Tibial nerve (tissue), 4 donors: ENCODE measurements at regions not wholly inside any gene's neighbourhood (a gene's known extent, or its start where the extent isn't known, plus 50 kb on each side); places are given as distances from the start of the nearest gene placed in this dataset.

Experiments used
- DNase-seq, 2 donors: peaks; one replicate each; pipeline ENCODE4 v3.0.0-alpha.2; 2019; ENCODE audit warnings: low spot score in 2 of 2
- H3K27ac ChIP-seq, 4 donors: fragments of 200-600 bp; sonication (generic) in 3 of 4; one replicate each; pipeline ENCODE4 v1.5.1; 2017 to 2019; ENCODE audit warnings: mild to moderate bottlenecking in 1 of 4
- H3K27me3 ChIP-seq, 2 donors: fragments of 200-600 bp; sonication (generic) in 1 of 2; one replicate each; pipeline versions ENCODE4 v1.5.1 to v1.6.0; 2017 to 2019
- H3K36me3 ChIP-seq, 3 donors: fragments of 200-600 bp; sonication (generic); one replicate each; pipeline ENCODE4 v1.5.1; 2018 to 2019
- H3K4me1 ChIP-seq, 4 donors: fragments of 200-600 bp; sonication (generic) in 3 of 4; one replicate each; pipeline ENCODE4 v1.5.1; 2017 to 2019
- H3K4me3 ChIP-seq, 4 donors: fragments of 200-600 bp; sonication (generic) in 3 of 4; one replicate each; pipeline ENCODE4 v1.5.1; 2017 to 2019; ENCODE audit warnings: mild to moderate bottlenecking in 1 of 4, moderate library complexity in 1 of 4
- H3K9me3 ChIP-seq, 4 donors: fragments of 200-600 bp; sonication (generic) in 3 of 4; one replicate each; pipeline ENCODE4 v1.5.1; 2017 to 2019
- EP300 ChIP-seq, 2 donors: sonication (generic); formaldehyde crosslinking; IDR thresholded peaks; one replicate each; pipeline ENCODE4 v1.6.1; 2017; ENCODE audit warnings: antibody characterized with exemption in 2 of 2, mild to moderate bottlenecking in 1 of 2
- POLR2A ChIP-seq, 2 donors: fragments of 450-650 bp; IDR thresholded peaks; one replicate each; pipeline ENCODE4 v1.6.1; 2017; ENCODE audit warnings: antibody characterized with exemption in 2 of 2, mild to moderate bottlenecking in 2 of 2, moderate library complexity in 2 of 2
- WGBS, 2 donors: methylation state at CpG; one replicate each; pipeline ENCODE4 v1.1.5; 2018; 5-methylcytosine and 5-hydroxymethylcytosine counted together
- TF ChIP-seq, protein P1 (sequence below), 5 experiments: fragments of 200-600 bp in 3 of 5; fragments of 450-650 bp in 2 of 5; sonication (generic) in 3 of 5; IDR thresholded peaks; one replicate each; pipeline ENCODE4 v1.5.1; 2016 to 2019; ENCODE audit warnings: antibody characterized with exemption in 5 of 5, mild to moderate bottlenecking in 3 of 5, moderate library complexity in 2 of 5

DNA sequence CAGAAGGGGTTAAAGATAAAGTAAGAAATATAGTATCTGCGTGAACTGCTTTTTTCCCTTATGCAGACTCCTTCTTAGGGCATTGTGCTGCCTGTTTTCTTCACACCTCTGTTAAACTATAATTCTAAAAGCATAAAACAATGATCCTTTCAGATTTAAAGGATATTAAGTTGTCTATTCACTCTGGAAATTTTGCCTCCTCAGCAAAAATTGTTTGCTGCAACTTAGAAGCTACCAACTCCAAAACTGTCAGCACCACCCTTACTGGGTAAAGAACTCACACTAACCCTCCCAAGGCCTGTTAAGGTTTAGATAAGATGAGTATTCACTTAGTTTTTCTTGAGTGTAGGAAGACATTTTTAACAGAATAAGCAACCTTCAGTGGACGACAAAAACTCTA is 259.5 kb downstream of the KDM5D start:
- Histone ChIP-seq H3K36me3 (no peaks in the 10 kb centered on the region), H3K27ac (no peak overlapping the region), H3K9me3 (no peaks in the 10 kb centered on the region), H3K27me3 (no peaks in the 10 kb centered on the region), H3K4me3 (no peak overlapping the region), H3K4me1 (no peaks in the 10 kb centered on the region)
- no peak for DNase-seq
- TF ChIP-seq EP300 (IDR thresholded peaks at IDR 0.05) (no peak), POLR2A (IDR thresholded peaks at IDR 0.05) (no peak)
- TF ChIP-seq, protein P1, sequence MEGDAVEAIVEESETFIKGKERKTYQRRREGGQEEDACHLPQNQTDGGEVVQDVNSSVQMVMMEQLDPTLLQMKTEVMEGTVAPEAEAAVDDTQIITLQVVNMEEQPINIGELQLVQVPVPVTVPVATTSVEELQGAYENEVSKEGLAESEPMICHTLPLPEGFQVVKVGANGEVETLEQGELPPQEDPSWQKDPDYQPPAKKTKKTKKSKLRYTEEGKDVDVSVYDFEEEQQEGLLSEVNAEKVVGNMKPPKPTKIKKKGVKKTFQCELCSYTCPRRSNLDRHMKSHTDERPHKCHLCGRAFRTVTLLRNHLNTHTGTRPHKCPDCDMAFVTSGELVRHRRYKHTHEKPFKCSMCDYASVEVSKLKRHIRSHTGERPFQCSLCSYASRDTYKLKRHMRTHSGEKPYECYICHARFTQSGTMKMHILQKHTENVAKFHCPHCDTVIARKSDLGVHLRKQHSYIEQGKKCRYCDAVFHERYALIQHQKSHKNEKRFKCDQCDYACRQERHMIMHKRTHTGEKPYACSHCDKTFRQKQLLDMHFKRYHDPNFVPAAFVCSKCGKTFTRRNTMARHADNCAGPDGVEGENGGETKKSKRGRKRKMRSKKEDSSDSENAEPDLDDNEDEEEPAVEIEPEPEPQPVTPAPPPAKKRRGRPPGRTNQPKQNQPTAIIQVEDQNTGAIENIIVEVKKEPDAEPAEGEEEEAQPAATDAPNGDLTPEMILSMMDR (IDR thresholded peaks at IDR 0.05) = no peak
- 71% methylated on average over 2 of the region's 2 CpGs; no CpG with 5 or more reads in 1 of the 2 donors for WGBS, 2 donors

DNA sequence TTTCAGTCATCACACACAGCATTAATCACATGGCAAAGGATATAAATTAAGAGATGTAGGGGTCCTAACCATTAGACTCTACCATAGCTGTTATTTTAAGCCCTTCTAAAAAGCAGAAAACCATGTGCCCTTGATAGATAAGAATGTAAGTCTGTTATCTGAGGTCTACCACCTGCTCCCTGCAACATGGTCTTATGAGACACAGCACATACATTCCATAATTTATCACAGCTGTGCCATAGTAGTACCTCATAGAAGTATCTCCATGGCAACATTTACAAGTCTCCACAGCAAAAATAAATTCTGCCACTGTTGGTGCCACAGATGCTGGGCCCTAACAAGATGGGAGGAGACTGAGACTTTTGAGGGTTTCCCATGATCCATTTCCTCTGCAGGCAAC is 265.4 kb downstream of the KDM5D start:
- Histone ChIP-seq H3K4me1 (no peaks in the 10 kb centered on the region), H3K36me3 (no peaks in the 10 kb centered on the region), H3K4me3 (no peak overlapping the region), H3K27me3 (no peaks in the 10 kb centered on the region), H3K9me3 (no peaks in the 10 kb centered on the region), H3K27ac (no peak overlapping the region)
- no peak for DNase-seq
- TF ChIP-seq POLR2A (IDR thresholded peaks at IDR 0.05) (no peak), EP300 (IDR thresholded peaks at IDR 0.05) (no peak)
- TF ChIP-seq, protein P1 (IDR thresholded peaks at IDR 0.05) = no peak

DNA sequence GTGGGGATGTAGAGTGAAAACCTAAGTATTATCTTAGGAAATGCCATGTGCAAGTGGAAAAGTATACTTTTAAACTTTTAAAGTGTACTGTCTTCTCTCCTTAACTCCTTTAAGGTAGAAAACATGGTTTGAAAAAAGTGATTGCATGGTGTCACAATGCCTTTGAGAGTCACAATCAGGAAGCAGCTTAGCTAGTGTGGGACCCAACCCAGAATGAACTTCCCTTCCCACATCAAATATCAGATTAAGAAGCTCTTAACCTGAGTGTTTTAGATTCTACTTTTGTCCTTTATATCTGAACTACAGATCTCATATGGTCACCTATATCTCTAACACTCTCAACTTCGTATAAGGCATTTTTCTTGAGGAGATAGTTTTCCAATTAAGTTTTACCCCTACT is 266.6 kb downstream of the KDM5D start:
- no peak overlapping the region for H3K4me3 ChIP-seq
- WGBS, 2 donors = 67% methylated on average over 1 of the region's 1 CpG; no CpG with 5 or more reads in 1 of the 2 donors
- TF ChIP-seq POLR2A (IDR thresholded peaks at IDR 0.05) (no peak), EP300 (IDR thresholded peaks at IDR 0.05) (no peak)
- TF ChIP-seq, protein P1 (IDR thresholded peaks at IDR 0.05) = no peak

DNA sequence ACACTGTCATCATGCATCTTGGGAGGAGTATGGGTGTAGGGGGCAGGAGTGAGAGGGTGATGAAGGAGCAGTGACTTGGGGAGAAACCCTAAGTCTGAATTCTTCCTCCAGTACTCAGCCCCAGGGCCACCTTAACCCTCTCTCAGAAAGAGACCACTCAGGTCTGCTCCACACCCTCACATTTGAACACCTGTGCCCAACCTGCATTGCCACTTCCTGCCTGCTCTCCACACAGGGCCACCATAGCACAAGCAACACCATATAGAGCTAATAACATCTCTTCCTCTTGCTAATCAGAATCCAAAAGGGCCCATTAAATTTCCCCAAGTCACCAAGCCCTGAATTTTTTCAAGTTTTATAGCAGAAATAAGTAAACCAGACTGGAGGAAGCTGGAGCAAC is 278.7 kb downstream of the KDM5D start:
- Histone ChIP-seq H3K27ac (no peak overlapping the region), H3K27me3 (no peaks in the 10 kb centered on the region), H3K4me1 (no peaks in the 10 kb centered on the region), H3K4me3 (no peak overlapping the region), H3K36me3 (no peaks in the 10 kb centered on the region), H3K9me3 (peaks cover 0 to 7% (median 0%) of the 10 kb centered on the region in 4 donors)
- TF ChIP-seq EP300 (IDR thresholded peaks at IDR 0.05) = no peak
- no peak for TF ChIP-seq POLR2A (IDR thresholded peaks at IDR 0.05)
- TF ChIP-seq, protein P1 (IDR thresholded peaks at IDR 0.05) = no peak
- DNase-seq = no peak

More for the DNA sequence above, 266.6 kb downstream of the KDM5D start:
- no peak for DNase-seq
- H3K27me3 ChIP-seq = no peaks in the 10 kb centered on the region
- H3K9me3 ChIP-seq = no peaks in the 10 kb centered on the region
- H3K27ac ChIP-seq = no peak overlapping the region
- no peaks in the 10 kb centered on the region for H3K36me3 ChIP-seq
- H3K4me1 ChIP-seq = no peaks in the 10 kb centered on the region

DNA sequence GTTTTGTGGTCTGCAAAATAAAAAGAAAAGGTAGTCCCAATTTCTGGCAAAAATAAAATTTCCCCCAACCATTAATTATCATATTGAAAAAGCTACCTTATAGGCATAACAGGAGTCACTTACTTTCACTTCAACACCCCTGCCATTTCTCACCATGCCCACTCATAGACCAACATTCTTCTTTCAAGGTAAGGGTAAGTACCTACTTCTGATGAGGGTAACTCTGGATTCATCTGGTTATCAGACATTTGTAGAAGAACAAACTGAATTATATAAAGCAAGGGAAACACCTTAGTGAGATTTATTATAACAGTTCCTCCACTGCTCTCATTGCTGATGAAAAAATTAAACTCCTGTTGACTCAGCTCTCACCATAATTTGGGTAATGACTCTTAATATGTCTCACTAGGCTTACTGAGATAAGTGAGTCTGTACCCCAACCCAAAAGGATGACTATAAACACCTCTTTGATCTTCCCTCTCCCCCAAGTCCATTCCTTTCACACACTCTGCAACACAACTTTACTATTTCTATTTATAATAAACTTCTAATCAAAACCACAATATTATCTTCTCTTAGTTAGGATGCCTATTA is 287.6 kb downstream of the KDM5D start:
- no peak for DNase-seq

More for the DNA sequence above, 287.6 kb downstream of the KDM5D start:
- Histone ChIP-seq H3K27ac (no peak overlapping the region), H3K27me3 (no peaks in the 10 kb centered on the region), H3K4me1 (no peaks in the 10 kb centered on the region), H3K4me3 (no peak overlapping the region), H3K9me3 (no peaks in the 10 kb centered on the region), H3K36me3 (no peaks in the 10 kb centered on the region)
- TF ChIP-seq POLR2A (IDR thresholded peaks at IDR 0.05) (no peak), EP300 (IDR thresholded peaks at IDR 0.05) (no peak)
- TF ChIP-seq, protein P1 (IDR thresholded peaks at IDR 0.05) = no peak
